Adrenal gland (tissue), 9 donors: ENCODE measurements at regions not wholly inside any gene's neighbourhood (a gene's known extent, or its start where the extent isn't known, plus 50 kb on each side); places are given as distances from the start of the nearest gene placed in this dataset.

Experiments
- DNase-seq, 7 donors: peaks; one replicate each; pipeline ENCODE4 v3.0.0-alpha.2; 2019 to 2020
- H3K27ac ChIP-seq, 5 donors: fragments of 200-600 bp; sonication (generic) in 4 of 5; 1 replicate in 3 of 5; 2 replicates in 2 of 5; pipeline versions ENCODE4 v1.5.1 to v1.8.0; 2016 to 2020; ENCODE audit warnings: mild to moderate bottlenecking in 1 of 5
- H3K27me3 ChIP-seq: fragments of 200-600 bp; 2 replicates; pipeline ENCODE4 v1.8.0; 2021
- H3K36me3 ChIP-seq, 2 donors: fragments of 200-600 bp; replicated peaks in 1 of 2; 1 replicate in 1 of 2; 2 replicates in 1 of 2; pipeline versions ENCODE4 v1.5.1 to v1.8.0; 2018 to 2022
- H3K4me1 ChIP-seq, 2 donors: fragments of 200-600 bp; replicated peaks in 1 of 2; 1 replicate in 1 of 2; 2 replicates in 1 of 2; pipeline versions ENCODE4 v1.5.1 to v1.8.0; 2018 to 2021
- H3K4me3 ChIP-seq, 4 donors: fragments of 200-600 bp; sonication (generic) in 3 of 4; one replicate each; pipeline ENCODE4 v1.5.1; 2016 to 2018
- H3K9me3 ChIP-seq, 3 donors: fragments of 200-600 bp; sonication (generic) in 1 of 3; replicated peaks in 1 of 3; 1 replicate in 2 of 3; 2 replicates in 1 of 3; pipeline versions ENCODE4 v1.5.1 to v1.8.0; 2016 to 2021
- POLR2A ChIP-seq, 2 donors: fragments of 450-650 bp; IDR thresholded peaks; one replicate each; pipeline ENCODE4 v1.6.1; 2017; ENCODE audit warnings: antibody characterized with exemption in 2 of 2, mild to moderate bottlenecking in 2 of 2, moderate library complexity in 1 of 2
- WGBS, 4 donors: extraction: QIAGEN DNeasy Blood & Tissue Kit in 2 of 4; methylation state at CpG; one replicate each; pipeline versions ENCODE4 v1.1.5 to v1.1.7; 2013 to 2017; 5-methylcytosine and 5-hydroxymethylcytosine counted together
- intact Hi-C, 2 donors: fragments of 100-400 bp; cut with DNase I; formaldehyde crosslinking; loops; one replicate each; pipeline versions ENCODE4 v1.14.1 to v1.15.0; 2022 to 2023
- TF ChIP-seq, protein P1 (sequence below), 6 experiments: fragments of 450-650 bp in 4 of 6; fragments of 200-600 bp in 2 of 6; sonication (generic) in 1 of 6; IDR thresholded peaks; 1 replicate in 5 of 6; 2 replicates in 1 of 6; pipeline versions ENCODE4 v1.5.1 to v1.8.0; 2016 to 2021; ENCODE audit warnings: antibody characterized with exemption in 6 of 6, mild to moderate bottlenecking in 2 of 6, moderate library complexity in 1 of 6
- donor health status: healthy with polysubstance abuse.
- donor health status: Bipolar disorder and iron deficiency.
- donor health status: DM: yes; HTN: yes; CAD: no.
- donor health status: DM: no; HTN: no; CAD: no.
- donor health status: DM: no; HTN: no; CAD: no.

DNA sequence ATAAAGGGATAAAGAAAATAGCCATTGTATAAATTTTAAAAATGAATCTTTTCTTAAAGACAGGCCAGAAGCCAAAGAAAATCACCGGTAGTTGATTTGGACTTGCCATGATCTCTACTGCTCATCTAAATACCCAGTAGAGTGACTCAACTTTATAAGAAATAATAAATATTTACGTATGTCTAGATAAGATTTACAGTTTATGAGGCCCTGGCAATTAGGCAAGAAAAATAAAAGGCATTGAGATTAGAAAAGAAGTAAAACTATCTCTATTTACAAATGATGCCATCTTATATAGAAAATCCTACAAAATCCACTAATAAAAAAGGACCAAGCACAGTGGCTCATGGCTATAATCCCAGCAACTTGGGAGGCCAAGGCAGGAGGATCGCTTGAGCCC lies 765.5 kb upstream of the HTR2C start:
- Histone ChIP-seq H3K9me3 (peaks cover 0 to 4% (median 0%) of the 10 kb centered on the region in 3 donors), H3K27ac (no peak overlapping the region), H3K4me1 (no peaks in the 10 kb centered on the region), H3K4me3 (no peak overlapping the region), H3K27me3 (peaks cover 5% of the 10 kb centered on the region), H3K36me3 (no peaks in the 10 kb centered on the region)
- intact Hi-C loops = no loop called here
- DNase-seq = no peak
- TF ChIP-seq, protein P1, sequence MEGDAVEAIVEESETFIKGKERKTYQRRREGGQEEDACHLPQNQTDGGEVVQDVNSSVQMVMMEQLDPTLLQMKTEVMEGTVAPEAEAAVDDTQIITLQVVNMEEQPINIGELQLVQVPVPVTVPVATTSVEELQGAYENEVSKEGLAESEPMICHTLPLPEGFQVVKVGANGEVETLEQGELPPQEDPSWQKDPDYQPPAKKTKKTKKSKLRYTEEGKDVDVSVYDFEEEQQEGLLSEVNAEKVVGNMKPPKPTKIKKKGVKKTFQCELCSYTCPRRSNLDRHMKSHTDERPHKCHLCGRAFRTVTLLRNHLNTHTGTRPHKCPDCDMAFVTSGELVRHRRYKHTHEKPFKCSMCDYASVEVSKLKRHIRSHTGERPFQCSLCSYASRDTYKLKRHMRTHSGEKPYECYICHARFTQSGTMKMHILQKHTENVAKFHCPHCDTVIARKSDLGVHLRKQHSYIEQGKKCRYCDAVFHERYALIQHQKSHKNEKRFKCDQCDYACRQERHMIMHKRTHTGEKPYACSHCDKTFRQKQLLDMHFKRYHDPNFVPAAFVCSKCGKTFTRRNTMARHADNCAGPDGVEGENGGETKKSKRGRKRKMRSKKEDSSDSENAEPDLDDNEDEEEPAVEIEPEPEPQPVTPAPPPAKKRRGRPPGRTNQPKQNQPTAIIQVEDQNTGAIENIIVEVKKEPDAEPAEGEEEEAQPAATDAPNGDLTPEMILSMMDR (IDR thresholded peaks at IDR 0.05) = no peak
- 43 to 72% (median 68%) methylated on average over 2 to 3 of the region's 3 CpGs for WGBS, 4 donors

DNA sequence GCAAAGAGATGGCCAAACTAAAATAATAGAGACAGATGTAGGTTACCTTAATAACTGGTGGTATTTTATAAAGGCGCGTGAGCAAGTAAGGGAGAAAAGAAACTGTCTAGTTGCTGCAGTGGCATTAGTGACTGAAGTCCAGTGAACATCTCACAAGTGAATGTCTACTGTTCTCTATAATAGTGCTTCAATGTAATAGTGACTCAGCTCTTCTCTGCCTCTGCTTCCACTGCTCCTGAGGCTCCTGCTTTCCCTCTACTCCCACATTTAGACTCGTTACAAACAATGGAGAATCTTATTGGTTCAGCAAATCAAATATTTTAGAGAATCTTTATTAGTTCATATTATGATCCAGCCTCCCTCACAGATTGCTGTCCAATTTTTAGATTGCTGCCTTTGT lies 779.1 kb upstream of the HTR2C start:
- Histone ChIP-seq H3K4me1 (no peaks in the 10 kb centered on the region), H3K9me3 (no peaks in the 10 kb centered on the region), H3K27ac (no peak overlapping the region), H3K36me3 (no peaks in the 10 kb centered on the region), H3K4me3 (no peak overlapping the region), H3K27me3 (peaks cover 12% of the 10 kb centered on the region)
- 80 to 87% (median 81%) methylated on average over 3 of the region's 3 CpGs for WGBS, 4 donors
- no peak for TF ChIP-seq POLR2A (IDR thresholded peaks at IDR 0.05)
- TF ChIP-seq, protein P1 (IDR thresholded peaks at IDR 0.05) = no peak
- no peak for DNase-seq
- intact Hi-C loops = no loop called here

DNA sequence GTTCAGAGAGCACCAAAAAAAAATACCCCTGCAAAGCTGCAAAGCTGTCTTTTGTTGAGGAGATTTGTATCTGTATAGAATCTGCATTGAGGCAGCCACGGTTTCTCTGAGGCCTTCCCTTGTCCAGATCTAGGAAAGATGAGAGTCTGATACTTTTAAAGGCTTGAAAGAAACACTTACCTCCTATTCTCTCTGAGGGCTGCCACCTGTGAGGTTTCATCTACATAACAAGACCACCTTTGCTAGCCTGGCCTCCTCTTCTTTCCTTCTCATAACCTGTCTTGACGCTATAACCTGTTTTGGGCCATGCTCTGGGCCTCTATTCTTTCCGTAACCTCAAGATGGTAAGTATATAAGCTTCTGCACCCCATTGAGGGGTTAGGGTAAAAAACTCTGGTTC lies 779.6 kb upstream of the HTR2C start:
- Histone ChIP-seq H3K4me1 (no peaks in the 10 kb centered on the region), H3K27me3 (peaks cover 9% of the 10 kb centered on the region), H3K27ac (no peak overlapping the region), H3K36me3 (no peaks in the 10 kb centered on the region), H3K4me3 (no peak overlapping the region), H3K9me3 (no peaks in the 10 kb centered on the region)
- WGBS, 4 donors = 55 to 90% (median 74%) methylated on average over 3 of the region's 3 CpGs
- intact Hi-C loops = no loop called here
- no peak for DNase-seq
- TF ChIP-seq POLR2A (IDR thresholded peaks at IDR 0.05) = no peak
- TF ChIP-seq, protein P1 (IDR thresholded peaks at IDR 0.05) = no peak

DNA sequence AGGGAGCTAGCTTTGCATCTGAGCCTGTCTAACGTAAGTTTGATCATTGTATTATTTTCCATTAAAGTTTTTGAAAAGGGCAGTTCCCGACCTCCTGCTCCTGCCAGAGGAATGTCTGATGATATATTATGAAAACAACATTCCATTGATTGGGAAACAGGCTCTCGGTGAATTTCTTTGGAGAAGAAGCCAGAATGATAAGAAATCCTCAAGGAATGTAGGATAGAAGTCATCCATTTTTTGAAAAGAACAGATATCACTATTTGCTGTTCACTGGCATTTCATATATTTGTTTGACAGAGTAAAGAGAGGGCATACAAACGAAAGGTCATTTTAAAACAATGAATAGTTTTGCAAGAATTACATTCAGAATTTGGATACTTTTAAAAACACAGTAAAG lies 781.0 kb upstream of the HTR2C start:
- no peak for TF ChIP-seq POLR2A (IDR thresholded peaks at IDR 0.05)
- TF ChIP-seq, protein P1 (IDR thresholded peaks at IDR 0.05) = no peak
- WGBS, 4 donors = 19 to 31% (median 27%) methylated on average over 4 of the region's 4 CpGs
- no peak overlapping the region for H3K27ac ChIP-seq
- H3K36me3 ChIP-seq = no peaks in the 10 kb centered on the region
- H3K27me3 ChIP-seq = no peaks in the 10 kb centered on the region
- intact Hi-C loops = no loop called here
- no peaks in the 10 kb centered on the region for H3K4me1 ChIP-seq
- no peak for DNase-seq
- no peak overlapping the region for H3K4me3 ChIP-seq
- H3K9me3 ChIP-seq = no peaks in the 10 kb centered on the region
